ENCODE measurements at regions not wholly inside any gene's neighbourhood (a gene's known extent, or its start where the extent isn't known, plus 50 kb on each side); places are given as distances from the start of the nearest gene placed in this dataset.

DNA sequence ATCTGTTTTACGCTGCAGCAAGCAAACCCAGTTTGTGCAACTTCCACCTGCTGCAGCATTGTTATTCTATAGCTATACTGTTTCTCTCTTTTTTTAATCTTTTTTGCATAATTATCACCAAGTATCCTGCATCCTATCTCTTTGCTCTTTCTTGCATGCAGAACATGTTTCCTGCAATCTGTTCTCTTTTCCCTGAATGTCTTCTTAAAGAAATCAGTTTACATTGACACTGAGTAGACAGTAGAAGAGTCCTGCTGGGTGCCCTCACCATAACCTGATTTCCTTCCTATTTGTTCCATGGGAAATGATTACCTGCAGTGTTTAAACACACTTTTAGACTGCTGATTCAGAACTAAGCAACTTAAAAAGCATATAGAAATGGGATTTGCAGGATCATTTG, 964.7 kb downstream of the PCDH19 start:
- Histone ChIP-seq H3K36me3 (replicated peaks in 1 of 2) (no peaks in the 10 kb centered on the region), H3K27ac (no peak overlapping the region), H3K27me3 (no peaks in the 10 kb centered on the region), H3K4me3 (no peak overlapping the region), H3K4me1 (replicated peaks in 1 of 2) (no peaks in the 10 kb centered on the region), H3K9me3 (replicated peaks in 1 of 3) (no peaks in the 10 kb centered on the region)
- intact Hi-C loops (cut with DNase I), result no loop called here
- no peak for TF ChIP-seq POLR2A (IDR thresholded peaks at IDR 0.05)
- TF ChIP-seq, protein P1, sequence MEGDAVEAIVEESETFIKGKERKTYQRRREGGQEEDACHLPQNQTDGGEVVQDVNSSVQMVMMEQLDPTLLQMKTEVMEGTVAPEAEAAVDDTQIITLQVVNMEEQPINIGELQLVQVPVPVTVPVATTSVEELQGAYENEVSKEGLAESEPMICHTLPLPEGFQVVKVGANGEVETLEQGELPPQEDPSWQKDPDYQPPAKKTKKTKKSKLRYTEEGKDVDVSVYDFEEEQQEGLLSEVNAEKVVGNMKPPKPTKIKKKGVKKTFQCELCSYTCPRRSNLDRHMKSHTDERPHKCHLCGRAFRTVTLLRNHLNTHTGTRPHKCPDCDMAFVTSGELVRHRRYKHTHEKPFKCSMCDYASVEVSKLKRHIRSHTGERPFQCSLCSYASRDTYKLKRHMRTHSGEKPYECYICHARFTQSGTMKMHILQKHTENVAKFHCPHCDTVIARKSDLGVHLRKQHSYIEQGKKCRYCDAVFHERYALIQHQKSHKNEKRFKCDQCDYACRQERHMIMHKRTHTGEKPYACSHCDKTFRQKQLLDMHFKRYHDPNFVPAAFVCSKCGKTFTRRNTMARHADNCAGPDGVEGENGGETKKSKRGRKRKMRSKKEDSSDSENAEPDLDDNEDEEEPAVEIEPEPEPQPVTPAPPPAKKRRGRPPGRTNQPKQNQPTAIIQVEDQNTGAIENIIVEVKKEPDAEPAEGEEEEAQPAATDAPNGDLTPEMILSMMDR (IDR thresholded peaks at IDR 0.05), result no peak
- no peak for DNase-seq
- WGBS, 4 donors, result 67 to 94% (median 87%) methylated on average over 1 of the region's 1 CpG

DNA sequence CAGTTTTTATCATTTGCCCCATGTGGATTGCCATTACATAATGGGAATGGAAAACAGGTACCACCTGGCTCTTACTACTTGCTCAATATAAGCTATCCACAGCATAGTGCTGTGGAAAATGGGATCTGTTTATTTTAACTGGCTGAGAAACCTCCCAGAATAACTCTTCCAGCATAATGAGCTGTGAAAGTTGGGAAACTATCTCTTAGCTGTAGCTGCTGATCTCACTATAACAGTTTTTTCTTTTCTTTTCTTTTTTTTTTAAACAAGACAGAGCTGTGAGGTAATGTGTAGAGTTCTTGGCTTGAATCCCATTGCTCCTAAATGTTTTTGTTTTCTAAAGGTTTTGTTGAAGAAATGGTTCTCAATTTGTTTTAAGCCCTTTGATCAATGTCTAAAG, 988.3 kb downstream of the PCDH19 start:
- Histone ChIP-seq H3K27me3 (peaks cover 13% of the 10 kb centered on the region), H3K4me3 (no peak overlapping the region), H3K9me3 (replicated peaks in 1 of 3) (peaks cover 0 to 9% (median 0%) of the 10 kb centered on the region in 3 donors), H3K27ac (no peak overlapping the region), H3K36me3 (replicated peaks in 1 of 2) (no peaks in the 10 kb centered on the region), H3K4me1 (replicated peaks in 1 of 2) (no peaks in the 10 kb centered on the region)
- DNase-seq, result no peak
- no peak for TF ChIP-seq POLR2A (IDR thresholded peaks at IDR 0.05)
- TF ChIP-seq, protein P1 (IDR thresholded peaks at IDR 0.05), result no peak
- intact Hi-C loops (cut with DNase I), result no loop called here

DNA sequence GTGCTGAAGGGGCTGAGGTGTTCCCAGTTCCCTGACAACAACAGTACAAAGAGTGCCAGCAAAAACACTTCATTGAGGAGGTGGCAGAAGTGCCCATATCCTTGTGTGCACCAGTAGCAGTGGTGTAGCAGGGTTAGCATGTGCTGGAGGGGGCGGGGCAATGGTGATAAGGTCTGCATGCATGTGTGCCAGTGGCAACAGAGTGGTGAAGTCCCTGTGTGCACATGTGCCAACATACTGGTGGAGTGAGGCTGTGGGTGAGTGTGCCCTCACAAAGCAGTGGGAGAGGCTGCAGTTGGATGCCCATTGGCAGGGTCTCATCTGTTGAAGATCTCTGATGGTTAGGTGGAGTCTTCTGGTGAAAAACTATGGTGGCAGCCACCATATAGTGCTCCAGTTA, 994.6 kb downstream of the PCDH19 start:
- no peak for DNase-seq

DNA sequence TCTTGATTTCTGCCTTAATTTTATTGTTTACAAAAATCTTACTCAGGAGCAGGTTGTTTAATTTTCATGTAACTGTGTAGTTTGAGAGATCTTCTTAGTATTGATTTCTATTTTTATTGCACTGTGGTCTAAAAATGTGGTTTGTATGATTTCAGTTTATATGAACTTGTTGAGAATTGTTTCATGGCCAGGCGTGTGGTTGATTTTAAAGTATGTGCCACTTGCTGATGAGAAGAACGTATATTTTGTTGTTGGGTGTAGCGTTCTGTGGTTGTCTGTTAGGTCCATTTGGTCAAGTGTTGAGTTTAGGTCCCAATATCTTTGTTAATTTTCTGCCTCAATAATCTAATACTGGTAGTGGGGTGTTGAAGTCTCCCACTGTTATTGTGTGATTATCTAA, 996.8 kb downstream of the PCDH19 start:
- no peak for DNase-seq
- H3K9me3 ChIP-seq (replicated peaks in 1 of 3), result no peaks in the 10 kb centered on the region
- H3K4me3 ChIP-seq, result no peak overlapping the region
- H3K27ac ChIP-seq, result no peak overlapping the region
- no peaks in the 10 kb centered on the region for H3K4me1 ChIP-seq (replicated peaks in 1 of 2)
- 62 to 82% (median 69%) methylated on average over 3 of the region's 3 CpGs for WGBS, 4 donors
- H3K36me3 ChIP-seq (replicated peaks in 1 of 2), result no peaks in the 10 kb centered on the region
- H3K27me3 ChIP-seq, result no peaks in the 10 kb centered on the region
- intact Hi-C loops (cut with DNase I), result no loop called here
- TF ChIP-seq, protein P1 (IDR thresholded peaks at IDR 0.05), result no peak
- TF ChIP-seq POLR2A (IDR thresholded peaks at IDR 0.05), result no peak

More for the DNA sequence above, 994.6 kb downstream of the PCDH19 start:
- 55 to 83% (median 79%) methylated on average over 1 of the region's 1 CpG for WGBS, 4 donors
- Histone ChIP-seq H3K27ac (no peak overlapping the region), H3K36me3 (replicated peaks in 1 of 2) (no peaks in the 10 kb centered on the region), H3K27me3 (no peaks in the 10 kb centered on the region), H3K9me3 (replicated peaks in 1 of 3) (peaks cover 0 to 7% (median 0%) of the 10 kb centered on the region in 3 donors), H3K4me3 (no peak overlapping the region), H3K4me1 (replicated peaks in 1 of 2) (no peaks in the 10 kb centered on the region)
- intact Hi-C loops (cut with DNase I), result no loop called here
- TF ChIP-seq, protein P1 (IDR thresholded peaks at IDR 0.05), result no peak
- no peak for TF ChIP-seq POLR2A (IDR thresholded peaks at IDR 0.05)

All from adrenal gland (tissue), 9 donors.